HEK293T (cell line): ENCODE measurements at regions not wholly inside any gene's neighbourhood (a gene's known extent, or its start where the extent isn't known, plus 50 kb on each side); places are given as distances from the start of the nearest gene placed in this dataset.

Source experiments
- ARNT ChIP-seq: fragments of 450-650 bp; IDR thresholded peaks from 2 replicates; pipeline ENCODE4 v1.6.1; 2017; ENCODE audit warnings: mild to moderate bottlenecking
- BHLHE40 ChIP-seq: fragments of 450-650 bp; IDR thresholded peaks from 2 replicates; pipeline ENCODE4 v1.6.1; 2016; ENCODE audit warnings: mild to moderate bottlenecking, moderate library complexity, borderline replicate concordance
- FOXA1 ChIP-seq: fragments of 450-650 bp; IDR thresholded peaks from 2 replicates; pipeline ENCODE4 v1.6.1; 2016; ENCODE audit warnings: mild to moderate bottlenecking
- FOXK2 ChIP-seq: fragments of 450-650 bp; IDR thresholded peaks from 2 replicates; pipeline ENCODE4 v1.6.1; 2016; ENCODE audit warnings: mild to moderate bottlenecking
- FOXM1 ChIP-seq: fragments of 450-650 bp; IDR thresholded peaks from 2 replicates; pipeline ENCODE4 v1.6.1; 2017; ENCODE audit warnings: mild to moderate bottlenecking, borderline replicate concordance
- HDGF ChIP-seq: fragments of 450-650 bp; IDR thresholded peaks from 2 replicates; pipeline ENCODE4 v1.6.1; 2017; ENCODE audit warnings: antibody characterized with exemption, borderline replicate concordance
- L3MBTL2 ChIP-seq: fragments of 450-650 bp; conservative IDR thresholded peaks from 2 replicates; pipeline ENCODE4 v1.6.1; 2016; ENCODE audit warnings: mild to moderate bottlenecking
- LEF1 ChIP-seq: fragments of 450-650 bp; IDR thresholded peaks from 2 replicates; pipeline ENCODE4 v1.6.1; 2017; ENCODE audit warnings: mild to moderate bottlenecking, borderline replicate concordance
- NFRKB ChIP-seq: fragments of 450-650 bp; IDR thresholded peaks from 2 replicates; pipeline ENCODE4 v1.6.1; 2016; ENCODE audit warnings: mild to moderate bottlenecking, moderate library complexity
- SP1 ChIP-seq: fragments of 450-650 bp; IDR thresholded peaks from 2 replicates; pipeline ENCODE4 v1.6.1; 2017
- SUZ12 ChIP-seq: fragments of 450-650 bp; IDR thresholded peaks from 2 replicates; pipeline ENCODE4 v1.6.1; 2016; ENCODE audit warnings: mild to moderate bottlenecking
- TARDBP ChIP-seq: fragments of 450-650 bp; IDR thresholded peaks from 2 replicates; pipeline ENCODE4 v1.6.1; 2016
- ZNF384 ChIP-seq: fragments of 450-650 bp; IDR thresholded peaks from 2 replicates; pipeline ENCODE4 v1.6.1; 2016
- TF ChIP-seq, protein P1 (sequence below): fragments of 450-650 bp; IDR thresholded peaks from 2 replicates; pipeline ENCODE4 v1.6.1; 2016

- TF ChIP-seq SUZ12 (no peak), FOXM1 (no peak), TARDBP (no peak), FOXA1 (no peak), BHLHE40 (no peak), ZNF384 (no peak), FOXK2 (no peak), NFRKB (no peak), ARNT (no peak), SP1 (no peak), L3MBTL2 (no peak), LEF1 (no peak), HDGF (no peak)
- TF ChIP-seq, protein P1, sequence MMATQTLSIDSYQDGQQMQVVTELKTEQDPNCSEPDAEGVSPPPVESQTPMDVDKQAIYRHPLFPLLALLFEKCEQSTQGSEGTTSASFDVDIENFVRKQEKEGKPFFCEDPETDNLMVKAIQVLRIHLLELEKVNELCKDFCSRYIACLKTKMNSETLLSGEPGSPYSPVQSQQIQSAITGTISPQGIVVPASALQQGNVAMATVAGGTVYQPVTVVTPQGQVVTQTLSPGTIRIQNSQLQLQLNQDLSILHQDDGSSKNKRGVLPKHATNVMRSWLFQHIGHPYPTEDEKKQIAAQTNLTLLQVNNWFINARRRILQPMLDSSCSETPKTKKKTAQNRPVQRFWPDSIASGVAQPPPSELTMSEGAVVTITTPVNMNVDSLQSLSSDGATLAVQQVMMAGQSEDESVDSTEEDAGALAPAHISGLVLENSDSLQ = no peak
These were observed 524.1 kb upstream of the SEMA3D start for GRCh38 chr7:85710960-85711359.
